ENCODE measurements at regions not wholly inside any gene's neighbourhood (a gene's known extent, or its start where the extent isn't known, plus 50 kb on each side); places are given as distances from the start of the nearest gene placed in this dataset.

- H3K4me3 Mint-ChIP-seq, result no peak overlapping the region
- WGBS (ENCODE audit: extremely low coverage, insufficient read length, low lambda C conversion rate), result no CpG with 5 or more reads among the region's 2 CpGs
- H3K4me2 ChIP-seq (ENCODE audit: insufficient read depth, insufficient read length, low read length), result no peak overlapping the region
- no peak overlapping the region for H4K91ac ChIP-seq (ENCODE audit: insufficient read length, low read depth, low read length)
- H2BK5ac ChIP-seq (ENCODE audit: insufficient read length, low read length), result no peak overlapping the region
- H3K14ac ChIP-seq (ENCODE audit: insufficient read depth, low read length), result no peak overlapping the region
- no peaks in the 10 kb centered on the region for H3K23me2 ChIP-seq (ENCODE audit: insufficient read length, low read depth, low read length, poor library complexity, severe bottlenecking)
- H3K27ac ChIP-seq (ENCODE audit: insufficient read length, low read depth, low read length), result no peak overlapping the region
- no peak overlapping the region for H2BK15ac ChIP-seq (ENCODE audit: low read depth, low read length)
- no peak overlapping the region for H3K56ac ChIP-seq (ENCODE audit: insufficient read length, low read depth, low read length)
- H3K23ac ChIP-seq (ENCODE audit: insufficient read length, low read depth, low read length), result no peak overlapping the region
- no peaks in the 10 kb centered on the region for H4K20me1 ChIP-seq (ENCODE audit: control insufficient read depth, insufficient read depth, insufficient read length)
- no peaks in the 10 kb centered on the region for H3K79me1 ChIP-seq (ENCODE audit: insufficient read depth, low read depth, low read length, poor library complexity, severe bottlenecking)
- no peak overlapping the region for H4K8ac ChIP-seq (replicated peaks; ENCODE audit: insufficient read length, low read depth, low read length)
- H3T11ph ChIP-seq (ENCODE audit: low read length), result no peak overlapping the region
- H2BK20ac ChIP-seq (ENCODE audit: low read depth, low read length, poor library complexity, severe bottlenecking), result no peak overlapping the region
- no peaks in the 10 kb centered on the region for H3K27me3 Mint-ChIP-seq (ENCODE audit: low read depth)
- no peak overlapping the region for H2AK5ac ChIP-seq (ENCODE audit: insufficient read length, low read length)
- no peak for DNase-seq
- no peak overlapping the region for H3K27ac Mint-ChIP-seq
- no peak overlapping the region for H2AFZ ChIP-seq (ENCODE audit: low read length)
- H3K9ac ChIP-seq (ENCODE audit: extremely low read depth, insufficient read length, low read length), result no peak overlapping the region
- H3K79me2 ChIP-seq (ENCODE audit: insufficient read depth, low read length), result no peaks in the 10 kb centered on the region
- H3K9me3 ChIP-seq (ENCODE audit: control insufficient read depth, low read depth, low read length), result no peaks in the 10 kb centered on the region
- no peaks in the 10 kb centered on the region for H3K36me3 Mint-ChIP-seq (ENCODE audit: insufficient read depth in 1 of 3, low read depth in 3 of 3)
- no peak for TF ChIP-seq CTCF (conservative IDR thresholded peaks at IDR 0.05)
- H3K4me1 Mint-ChIP-seq, result 0 out of 4 replicates have a peak, but pooled peaks cover 0 to 2% of the 10 kb centered on the region in 2 experiments
- no peaks in the 10 kb centered on the region for H3K9me3 Mint-ChIP-seq
- no peak overlapping the region for H2BK120ac ChIP-seq (ENCODE audit: low read depth, low read length, poor library complexity, severe bottlenecking)
- H3K27me3 ChIP-seq (ENCODE audit: insufficient read depth, low read length), result no peaks in the 10 kb centered on the region
- H2BK12ac ChIP-seq (ENCODE audit: insufficient read length, low read depth, low read length), result no peak overlapping the region
- no peak overlapping the region for H4K5ac ChIP-seq (ENCODE audit: insufficient read length, low read depth, low read length)
- peaks cover 6% of the 10 kb centered on the region; the same call in 1 of the 2 replicates for H3K4me1 ChIP-seq (ENCODE audit: insufficient read depth, low read length)
- H3K18ac ChIP-seq (ENCODE audit: insufficient read length, low read depth, low read length), result no peak overlapping the region
- H3K4ac ChIP-seq (ENCODE audit: low read depth, low read length), result no peak overlapping the region
Measured at GRCh38 chr1:56298866-56299265, 280.5 kb downstream of the PLPP3 start.

Data from H9 (cell line).